GM23248 (cell line): ENCODE measurements at regions not wholly inside any gene's neighbourhood (a gene's known extent, or its start where the extent isn't known, plus 50 kb on each side); places are given as distances from the start of the nearest gene placed in this dataset.

Experiments used
- DNase-seq: peaks from one replicate; pipeline ENCODE4 v3.0.0-alpha.2; 2015
- H2AFZ ChIP-seq: fragments of 200-600 bp; sonication (generic); 2 replicates; pipeline ENCODE4 v1.6.1; 2016; ENCODE audit warnings: antibody characterized with exemption
- H3F3A ChIP-seq: fragments of 200-600 bp; sonication (generic); 2 replicates; pipeline ENCODE4 v1.6.1; 2016; ENCODE audit warnings: mild to moderate bottlenecking, antibody characterized with exemption, mixed run types; ENCODE audit not compliant: insufficient read depth
- H3K27ac ChIP-seq: fragments of 200-600 bp; sonication (generic); 2 replicates; pipeline ENCODE4 v1.5.1; 2016; ENCODE audit warnings: mild to moderate bottlenecking
- H3K27me3 ChIP-seq: fragments of 200-600 bp; sonication (generic); replicated peaks from 2 replicates; pipeline ENCODE4 v1.6.1; 2016; ENCODE audit warnings: mild to moderate bottlenecking; ENCODE audit not compliant: insufficient read depth
- H3K36me3 ChIP-seq: fragments of 200-600 bp; sonication (generic); 2 replicates; pipeline ENCODE4 v1.6.1; 2016; ENCODE audit warnings: low read depth, mild to moderate bottlenecking
- H3K4me1 ChIP-seq: fragments of 200-600 bp; sonication (generic); 2 replicates; pipeline ENCODE4 v1.6.1; 2016; ENCODE audit warnings: mild to moderate bottlenecking; ENCODE audit not compliant: insufficient read depth
- H3K4me2 ChIP-seq: fragments of 200-600 bp; sonication (generic); one replicate; pipeline ENCODE4 v1.6.1; 2016; ENCODE audit warnings: mild to moderate bottlenecking; ENCODE audit not compliant: unreplicated experiment
- H3K4me3 ChIP-seq: fragments of 200-600 bp; sonication (generic); 2 replicates; pipeline ENCODE4 v1.5.1; 2016; ENCODE audit warnings: mild to moderate bottlenecking
- H3K79me2 ChIP-seq: fragments of 200-600 bp; sonication (generic); 2 replicates; pipeline ENCODE4 v1.6.1; 2016; ENCODE audit warnings: mild to moderate bottlenecking; ENCODE audit not compliant: insufficient read depth
- H3K9ac ChIP-seq: fragments of 200-600 bp; sonication (generic); 2 replicates; pipeline ENCODE4 v1.6.1; 2016; ENCODE audit warnings: mild to moderate bottlenecking
- H3K9me2 ChIP-seq: fragments of 200-600 bp; sonication (generic); 2 replicates; pipeline ENCODE4 v1.6.1; 2016; ENCODE audit warnings: mixed run types, mild to moderate bottlenecking, moderate library complexity; ENCODE audit not compliant: insufficient read depth
- H3K9me3 ChIP-seq: fragments of 200-600 bp; sonication (generic); one replicate; pipeline ENCODE4 v1.6.1; 2017; ENCODE audit warnings: low read depth
- H4K20me1 ChIP-seq: fragments of 200-600 bp; sonication (generic); 2 replicates; pipeline ENCODE4 v1.6.0; 2016; ENCODE audit not compliant: insufficient read depth
- EZH2 ChIP-seq: fragments of 200-600 bp; sonication (generic); IDR thresholded peaks from 2 replicates; pipeline ENCODE4 v1.6.1; 2018; ENCODE audit warnings: antibody characterized with exemption, mild to moderate bottlenecking; ENCODE audit not compliant: insufficient read depth, poor library complexity, severe bottlenecking
- EZH2phosphoT487 ChIP-seq: fragments of 200-600 bp; sonication (generic); IDR thresholded peaks from 2 replicates; pipeline ENCODE4 v1.6.1; 2018; ENCODE audit warnings: antibody characterized with exemption, moderate library complexity, mild to moderate bottlenecking, low read depth; ENCODE audit not compliant: insufficient read depth
- WGBS, 2 experiments: methylation state at CpG; one replicate each; pipeline ENCODE4 v1.1.6; 2015 to 2017; ENCODE audit warnings: low lambda C conversion rate in 2 of 2, low coverage in 1 of 2; ENCODE audit errors: missing lambda C conversion rate in 2 of 2; 5-methylcytosine and 5-hydroxymethylcytosine counted together
- in situ Hi-C: fragments of 300-500 bp; cut with MboI; formaldehyde crosslinking; loops from 2 replicates; pipeline ENCODE4 v1.15.0; 2020

DNA sequence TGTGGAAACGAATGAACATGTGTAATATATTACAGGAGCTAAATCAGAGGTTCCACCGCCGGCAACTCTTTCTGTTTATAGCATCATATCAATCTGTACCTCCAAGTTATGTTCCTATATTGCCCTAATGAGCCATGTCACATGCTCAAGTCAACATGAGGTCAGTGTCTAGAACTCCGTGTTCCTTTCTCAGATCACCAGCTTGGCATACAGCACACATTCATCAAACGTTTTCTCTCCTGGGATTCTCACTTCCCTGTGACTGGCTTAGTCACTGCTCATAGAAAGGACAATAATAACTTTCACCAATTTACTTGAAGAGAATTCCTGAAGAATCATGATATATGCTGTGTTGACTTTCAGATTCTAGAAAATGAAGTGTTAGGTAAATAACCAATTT, 532.0 kb upstream of the SPANXN1 start:
- DNase-seq = no peak
- no peak overlapping the region for H3K9ac ChIP-seq
- H3K27ac ChIP-seq = no peak overlapping the region
- no peaks in the 10 kb centered on the region for H3K9me3 ChIP-seq
- no peaks in the 10 kb centered on the region for H3K79me2 ChIP-seq
- no peaks in the 10 kb centered on the region for H3K27me3 ChIP-seq
- 0 to 4% methylated on average over 3 to 5 of the region's 5 CpGs for WGBS, 2 experiments
- no peaks in the 10 kb centered on the region for H3K4me1 ChIP-seq
- no peaks in the 10 kb centered on the region for H3K9me2 ChIP-seq
- H3K4me3 ChIP-seq = no peak overlapping the region
- no peaks in the 10 kb centered on the region for H4K20me1 ChIP-seq
- in situ Hi-C loops = no loop called here
- H3K36me3 ChIP-seq = no peaks in the 10 kb centered on the region
- no peak overlapping the region for H3K4me2 ChIP-seq
- TF ChIP-seq EZH2phosphoT487 (no peak), EZH2 (no peak)
- no peaks in the 10 kb centered on the region for H3F3A ChIP-seq
- H2AFZ ChIP-seq = no peak overlapping the region

- TF ChIP-seq EZH2phosphoT487 = no peak
- TF ChIP-seq EZH2 = no peak
- Histone ChIP-seq H4K20me1 (no peaks in the 10 kb centered on the region), H3K4me3 (no peak overlapping the region), H3K4me2 (no peak overlapping the region), H3K27ac (no peak overlapping the region), H3K4me1 (no peaks in the 10 kb centered on the region), H3K27me3 (no peaks in the 10 kb centered on the region), H2AFZ (no peak overlapping the region), H3K36me3 (no peaks in the 10 kb centered on the region), H3K9me3 (no peaks in the 10 kb centered on the region), H3F3A (no peaks in the 10 kb centered on the region), H3K9ac (no peak overlapping the region), H3K9me2 (no peaks in the 10 kb centered on the region), H3K79me2 (no peaks in the 10 kb centered on the region)
- WGBS, 2 experiments = 28 to 39% methylated on average over 4 of the region's 4 CpGs
- in situ Hi-C loops = no loop called here
- DNase-seq = no peak
These were observed 531.1 kb upstream of the SPANXN1 start for GRCh38 chrX:144716187-144716586.

GRCh38 chrX:144717682-144718081, 529.6 kb upstream of the SPANXN1 start:
- Histone ChIP-seq H3K79me2 (no peaks in the 10 kb centered on the region), H3K27me3 (no peaks in the 10 kb centered on the region), H3K4me2 (no peak overlapping the region), H4K20me1 (no peaks in the 10 kb centered on the region), H3K36me3 (no peaks in the 10 kb centered on the region), H3K9me2 (no peaks in the 10 kb centered on the region), H2AFZ (no peak overlapping the region), H3K4me1 (no peaks in the 10 kb centered on the region), H3K27ac (no peak overlapping the region), H3F3A (no peaks in the 10 kb centered on the region), H3K4me3 (no peak overlapping the region), H3K9me3 (no peaks in the 10 kb centered on the region), H3K9ac (no peak overlapping the region)
- 0% methylated on average over 1 of the region's 1 CpG for WGBS, 2 experiments
- TF ChIP-seq EZH2phosphoT487 = no peak
- no peak for TF ChIP-seq EZH2
- DNase-seq = no peak
- in situ Hi-C loops = no loop called here

DNA sequence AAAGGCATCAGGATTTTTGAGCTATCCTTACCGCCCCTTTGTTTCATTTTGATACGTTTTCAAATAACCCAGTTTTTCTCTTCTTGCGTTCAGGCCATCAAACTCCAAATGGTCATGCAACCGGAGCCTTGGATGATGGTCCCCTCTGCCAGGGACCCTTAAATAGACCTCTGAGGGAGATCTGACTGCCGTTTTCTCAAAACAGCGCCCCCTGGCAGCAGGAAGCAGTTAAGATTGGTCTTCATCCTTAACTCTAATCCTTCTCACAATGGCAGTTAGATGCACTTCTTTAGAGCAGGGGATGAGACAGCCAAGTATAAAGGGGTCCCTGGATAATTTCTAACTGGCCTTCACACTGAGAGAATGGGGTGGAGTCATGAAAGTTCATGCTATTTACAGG, 525.0 kb upstream of the SPANXN1 start:
- Histone ChIP-seq H3F3A (no peaks in the 10 kb centered on the region), H3K27ac (no peak overlapping the region), H3K9ac (no peak overlapping the region), H3K79me2 (no peaks in the 10 kb centered on the region), H3K36me3 (no peaks in the 10 kb centered on the region), H3K27me3 (no peaks in the 10 kb centered on the region), H3K9me2 (no peaks in the 10 kb centered on the region), H3K4me1 (no peaks in the 10 kb centered on the region), H3K4me3 (no peak overlapping the region), H4K20me1 (no peaks in the 10 kb centered on the region), H2AFZ (no peak overlapping the region), H3K9me3 (no peaks in the 10 kb centered on the region), H3K4me2 (no peak overlapping the region)
- no peak for DNase-seq
- no peak for TF ChIP-seq EZH2phosphoT487
- 30 to 42% methylated on average over 6 of the region's 6 CpGs for WGBS, 2 experiments
- in situ Hi-C loops = no loop called here

- DNase-seq = no peak
- H3K4me3 ChIP-seq = no peak overlapping the region
- H3K27me3 ChIP-seq = no peaks in the 10 kb centered on the region
- no peaks in the 10 kb centered on the region for H3F3A ChIP-seq
- H3K79me2 ChIP-seq = no peaks in the 10 kb centered on the region
- TF ChIP-seq EZH2 (no peak), EZH2phosphoT487 (no peak)
- H2AFZ ChIP-seq = no peak overlapping the region
- H3K4me1 ChIP-seq = no peaks in the 10 kb centered on the region
- 0 to 4% methylated on average over 2 of the region's 2 CpGs for WGBS, 2 experiments
- H3K36me3 ChIP-seq = no peaks in the 10 kb centered on the region
- in situ Hi-C loops = no loop called here
- H3K27ac ChIP-seq = no peak overlapping the region
- H3K9ac ChIP-seq = no peak overlapping the region
- no peaks in the 10 kb centered on the region for H4K20me1 ChIP-seq
- H3K9me3 ChIP-seq = no peaks in the 10 kb centered on the region
- H3K4me2 ChIP-seq = no peak overlapping the region
- H3K9me2 ChIP-seq = no peaks in the 10 kb centered on the region
These were observed 516.8 kb upstream of the SPANXN1 start for GRCh38 chrX:144730471-144730870.
